ENCODE measurements at regions not wholly inside any gene's neighbourhood (a gene's known extent, or its start where the extent isn't known, plus 50 kb on each side); places are given as distances from the start of the nearest gene placed in this dataset.

DNA sequence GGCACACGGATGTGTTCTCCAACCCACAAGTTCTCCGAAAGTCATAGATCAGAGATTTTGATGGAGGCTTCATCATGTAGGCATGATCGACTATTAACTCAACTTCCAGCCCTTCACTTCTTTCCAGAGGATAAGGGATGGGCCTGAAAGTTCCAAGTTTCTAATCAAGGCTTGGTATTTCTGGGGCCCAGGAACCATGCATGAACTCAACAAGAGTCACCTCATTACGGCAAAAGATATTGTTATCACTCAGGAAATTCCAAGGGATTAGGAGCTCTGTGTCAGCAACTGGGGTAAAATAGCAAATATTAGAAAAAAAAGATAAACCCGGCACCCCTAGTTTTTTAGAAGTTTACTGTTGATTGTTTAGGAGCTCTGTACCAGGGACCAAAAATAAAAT is 240.1 kb upstream of the PPP1R2C start:
- TF ChIP-seq POLR2A (IDR thresholded peaks at IDR 0.05; ENCODE audit: low read length) (no peak), GATA1 (IDR thresholded peaks at IDR 0.05; ENCODE audit: low read depth, low read length) (no peak)

All from erythroblast (primary cell).